SHP77 (cell line): ENCODE measurements at regions not wholly inside any gene's neighbourhood (a gene's known extent, or its start where the extent isn't known, plus 50 kb on each side); places are given as distances from the start of the nearest gene placed in this dataset.
"Not testable (repeated sequence)": the region's sequence is repeated elsewhere in the genome, so short reads cannot be mapped to it uniquely, and the experiment has no call there.

Experiments used
- DNase-seq, 2 experiments: peaks; one replicate each; lab custom pipeline; 2025; lab: John Stamatoyannopoulos, UW

- DNase-seq, result not testable (repeated sequence)
These were observed 106.0 kb downstream of the SPATA18 start for GRCh38 chr4:52157071-52157470.

GRCh38 chr4:52157641-52158316, 106.7 kb downstream of the SPATA18 start:
- DNase-seq, result no peak

GRCh38 chr4:52160859-52161258, 109.8 kb downstream of the SPATA18 start:
- DNase-seq, result no peak

- no peak for DNase-seq
These were observed 113.0 kb downstream of the SPATA18 start for GRCh38 chr4:52164116-52164515.

GRCh38 chr4:52172166-52172565, 121.1 kb downstream of the SPATA18 start:
- no peak for DNase-seq

- DNase-seq, result no peak
These were observed 122.5 kb downstream of the SPATA18 start for GRCh38 chr4:52173470-52174045.

GRCh38 chr4:52187603-52188002, 136.5 kb downstream of the SPATA18 start:
- no peak for DNase-seq

GRCh38 chr4:52192001-52192400, 140.9 kb downstream of the SPATA18 start:
- no peak for DNase-seq

GRCh38 chr4:52192721-52193135, 141.6 kb downstream of the SPATA18 start:
- DNase-seq, result no peak

GRCh38 chr4:52195869-52196268, 144.8 kb downstream of the SPATA18 start:
- no peak for DNase-seq

- DNase-seq, result no peak
These were observed 145.6 kb downstream of the SPATA18 start for GRCh38 chr4:52196606-52197130.

GRCh38 chr4:52197306-52197705, 146.2 kb downstream of the SPATA18 start:
- DNase-seq, result no peak

GRCh38 chr4:52198294-52198693, 147.2 kb downstream of the SPATA18 start:
- no peak for DNase-seq

GRCh38 chr4:52199574-52200338, 148.7 kb downstream of the SPATA18 start:
- no peak for DNase-seq

- no peak for DNase-seq
These were observed 149.2 kb downstream of the SPATA18 start for GRCh38 chr4:52200339-52200725.

- DNase-seq, result no peak
These were observed 150.6 kb downstream of the SPATA18 start for GRCh38 chr4:52201715-52202114.

- no peak for DNase-seq
These were observed 151.2 kb downstream of the SPATA18 start for GRCh38 chr4:52202251-52202779.

- no peak for DNase-seq
These were observed 151.8 kb downstream of the SPATA18 start for GRCh38 chr4:52202931-52203330.

GRCh38 chr4:52203351-52203750, 152.2 kb downstream of the SPATA18 start:
- DNase-seq, result no peak

- no peak for DNase-seq
These were observed 153.8 kb downstream of the SPATA18 start for GRCh38 chr4:52204921-52205320.

- DNase-seq, result not testable (repeated sequence)
These were observed 156.0 kb downstream of the SPATA18 start for GRCh38 chr4:52207146-52207545.

GRCh38 chr4:52212702-52213101, 161.6 kb downstream of the SPATA18 start:
- no peak for DNase-seq

GRCh38 chr4:52231526-52231925, 180.4 kb downstream of the SPATA18 start:
- no peak for DNase-seq
